ENCODE measurements at regions not wholly inside any gene's neighbourhood (a gene's known extent, or its start where the extent isn't known, plus 50 kb on each side); places are given as distances from the start of the nearest gene placed in this dataset.

DNA sequence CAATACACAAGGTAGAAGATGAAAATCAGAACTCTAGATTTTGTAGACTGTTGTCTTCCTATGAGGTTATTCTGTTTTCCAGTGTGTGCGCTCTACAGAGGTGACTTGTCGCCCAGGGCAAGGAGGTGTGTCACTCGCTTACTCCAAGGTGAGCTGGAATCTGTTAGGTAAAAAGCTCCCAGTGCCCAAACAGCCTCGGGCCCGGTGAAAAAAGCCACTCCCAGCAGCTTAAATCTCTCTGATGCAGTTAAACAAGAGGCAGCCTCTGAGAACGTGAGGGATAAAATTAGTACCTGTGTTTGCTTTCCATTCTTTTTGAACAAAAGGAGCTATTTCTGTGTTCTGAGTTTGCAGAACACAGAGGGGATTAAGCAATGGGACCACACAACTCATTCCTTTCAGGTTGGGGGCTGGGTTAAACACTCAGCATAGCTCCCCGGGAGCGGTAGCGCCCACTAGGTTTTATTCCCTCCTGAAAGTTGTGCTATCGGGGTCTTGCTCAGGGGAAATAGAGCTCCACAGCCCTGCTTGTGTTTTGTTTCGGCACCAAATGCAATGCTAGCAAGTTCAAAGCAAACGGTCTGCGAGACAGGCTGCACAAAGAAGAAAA is 181.2 kb downstream of the FOXA2 start:
- TF ChIP-seq JUND (IDR thresholded peaks at IDR 0.05) = no peak
- TF ChIP-seq, protein P1, sequence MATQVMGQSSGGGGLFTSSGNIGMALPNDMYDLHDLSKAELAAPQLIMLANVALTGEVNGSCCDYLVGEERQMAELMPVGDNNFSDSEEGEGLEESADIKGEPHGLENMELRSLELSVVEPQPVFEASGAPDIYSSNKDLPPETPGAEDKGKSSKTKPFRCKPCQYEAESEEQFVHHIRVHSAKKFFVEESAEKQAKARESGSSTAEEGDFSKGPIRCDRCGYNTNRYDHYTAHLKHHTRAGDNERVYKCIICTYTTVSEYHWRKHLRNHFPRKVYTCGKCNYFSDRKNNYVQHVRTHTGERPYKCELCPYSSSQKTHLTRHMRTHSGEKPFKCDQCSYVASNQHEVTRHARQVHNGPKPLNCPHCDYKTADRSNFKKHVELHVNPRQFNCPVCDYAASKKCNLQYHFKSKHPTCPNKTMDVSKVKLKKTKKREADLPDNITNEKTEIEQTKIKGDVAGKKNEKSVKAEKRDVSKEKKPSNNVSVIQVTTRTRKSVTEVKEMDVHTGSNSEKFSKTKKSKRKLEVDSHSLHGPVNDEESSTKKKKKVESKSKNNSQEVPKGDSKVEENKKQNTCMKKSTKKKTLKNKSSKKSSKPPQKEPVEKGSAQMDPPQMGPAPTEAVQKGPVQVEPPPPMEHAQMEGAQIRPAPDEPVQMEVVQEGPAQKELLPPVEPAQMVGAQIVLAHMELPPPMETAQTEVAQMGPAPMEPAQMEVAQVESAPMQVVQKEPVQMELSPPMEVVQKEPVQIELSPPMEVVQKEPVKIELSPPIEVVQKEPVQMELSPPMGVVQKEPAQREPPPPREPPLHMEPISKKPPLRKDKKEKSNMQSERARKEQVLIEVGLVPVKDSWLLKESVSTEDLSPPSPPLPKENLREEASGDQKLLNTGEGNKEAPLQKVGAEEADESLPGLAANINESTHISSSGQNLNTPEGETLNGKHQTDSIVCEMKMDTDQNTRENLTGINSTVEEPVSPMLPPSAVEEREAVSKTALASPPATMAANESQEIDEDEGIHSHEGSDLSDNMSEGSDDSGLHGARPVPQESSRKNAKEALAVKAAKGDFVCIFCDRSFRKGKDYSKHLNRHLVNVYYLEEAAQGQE (IDR thresholded peaks at IDR 0.05) = no peak
- TF ChIP-seq TAF1 (conservative IDR thresholded peaks at IDR 0.05) = no peak
- TF ChIP-seq, protein P2, sequence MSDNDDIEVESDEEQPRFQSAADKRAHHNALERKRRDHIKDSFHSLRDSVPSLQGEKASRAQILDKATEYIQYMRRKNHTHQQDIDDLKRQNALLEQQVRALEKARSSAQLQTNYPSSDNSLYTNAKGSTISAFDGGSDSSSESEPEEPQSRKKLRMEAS (IDR thresholded peaks at IDR 0.05) = no peak
- TF ChIP-seq, protein P3, sequence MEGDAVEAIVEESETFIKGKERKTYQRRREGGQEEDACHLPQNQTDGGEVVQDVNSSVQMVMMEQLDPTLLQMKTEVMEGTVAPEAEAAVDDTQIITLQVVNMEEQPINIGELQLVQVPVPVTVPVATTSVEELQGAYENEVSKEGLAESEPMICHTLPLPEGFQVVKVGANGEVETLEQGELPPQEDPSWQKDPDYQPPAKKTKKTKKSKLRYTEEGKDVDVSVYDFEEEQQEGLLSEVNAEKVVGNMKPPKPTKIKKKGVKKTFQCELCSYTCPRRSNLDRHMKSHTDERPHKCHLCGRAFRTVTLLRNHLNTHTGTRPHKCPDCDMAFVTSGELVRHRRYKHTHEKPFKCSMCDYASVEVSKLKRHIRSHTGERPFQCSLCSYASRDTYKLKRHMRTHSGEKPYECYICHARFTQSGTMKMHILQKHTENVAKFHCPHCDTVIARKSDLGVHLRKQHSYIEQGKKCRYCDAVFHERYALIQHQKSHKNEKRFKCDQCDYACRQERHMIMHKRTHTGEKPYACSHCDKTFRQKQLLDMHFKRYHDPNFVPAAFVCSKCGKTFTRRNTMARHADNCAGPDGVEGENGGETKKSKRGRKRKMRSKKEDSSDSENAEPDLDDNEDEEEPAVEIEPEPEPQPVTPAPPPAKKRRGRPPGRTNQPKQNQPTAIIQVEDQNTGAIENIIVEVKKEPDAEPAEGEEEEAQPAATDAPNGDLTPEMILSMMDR (IDR thresholded peaks at IDR 0.05; ENCODE audit: low read depth, low read length, missing input control) = no peak

Measured in liver (tissue), 3 donors.